ENCODE measurements at regions not wholly inside any gene's neighbourhood (a gene's known extent, or its start where the extent isn't known, plus 50 kb on each side); places are given as distances from the start of the nearest gene placed in this dataset.

GRCh38 chr12:93027041-93027440 lies 97.9 kb upstream of the EEA1 start:
- Histone ChIP-seq H3K9me2 (ENCODE audit: low read depth, low read length) (no peaks in the 10 kb centered on the region), H3K4me2 (ENCODE audit: low read length) (no peak overlapping the region), H3K36me3 (ENCODE audit: insufficient read depth, low read length) (no peaks in the 10 kb centered on the region), H3K9me3 (ENCODE audit: low read length) (no peaks in the 10 kb centered on the region), H3K4me1 (ENCODE audit: insufficient read depth, low read length, severe bottlenecking) (no peaks in the 10 kb centered on the region), H3K4me3 (ENCODE audit: low read depth, low read length, poor library complexity, severe bottlenecking) (no peak overlapping the region), H3F3A (ENCODE audit: insufficient read depth, low read length) (no peaks in the 10 kb centered on the region), H3K79me2 (ENCODE audit: insufficient read depth, low read length) (no peaks in the 10 kb centered on the region), H3K27me3 (ENCODE audit: insufficient read depth, low read length) (no peaks in the 10 kb centered on the region), H4K20me1 (ENCODE audit: insufficient read depth, low read length) (no peaks in the 10 kb centered on the region), H3K9ac (ENCODE audit: low read length) (no peak overlapping the region), H2AFZ (ENCODE audit: low read length) (no peak overlapping the region), H3K27ac (ENCODE audit: low read depth, low read length, poor library complexity, severe bottlenecking) (no peak overlapping the region)
- TF ChIP-seq EZH2 (IDR thresholded peaks at IDR 0.05; ENCODE audit: borderline replicate concordance, low read length) (no peak), CTCF (IDR thresholded peaks at IDR 0.05; ENCODE audit: low read length) (no peak)

GRCh38 chr12:93029091-93029490 lies 100.0 kb upstream of the EEA1 start:
- H3K27ac ChIP-seq (ENCODE audit: low read depth, low read length, poor library complexity, severe bottlenecking), result no peak overlapping the region
- no peak for TF ChIP-seq CTCF (IDR thresholded peaks at IDR 0.05; ENCODE audit: low read length)
- no peak for TF ChIP-seq EZH2 (IDR thresholded peaks at IDR 0.05; ENCODE audit: borderline replicate concordance, low read length)
- H3K27me3 ChIP-seq (ENCODE audit: insufficient read depth, low read length), result no peaks in the 10 kb centered on the region
- no peaks in the 10 kb centered on the region for H4K20me1 ChIP-seq (ENCODE audit: insufficient read depth, low read length)
- no peaks in the 10 kb centered on the region for H3K4me1 ChIP-seq (ENCODE audit: insufficient read depth, low read length, severe bottlenecking)
- H2AFZ ChIP-seq (ENCODE audit: low read length), result no peak overlapping the region
- no peaks in the 10 kb centered on the region for H3F3A ChIP-seq (ENCODE audit: insufficient read depth, low read length)
- H3K4me2 ChIP-seq (ENCODE audit: low read length), result no peak overlapping the region
- no peaks in the 10 kb centered on the region for H3K9me3 ChIP-seq (ENCODE audit: low read length)
- no peaks in the 10 kb centered on the region for H3K36me3 ChIP-seq (ENCODE audit: insufficient read depth, low read length)
- H3K9ac ChIP-seq (ENCODE audit: low read length), result no peak overlapping the region
- no peaks in the 10 kb centered on the region for H3K79me2 ChIP-seq (ENCODE audit: insufficient read depth, low read length)
- H3K4me3 ChIP-seq (ENCODE audit: low read depth, low read length, poor library complexity, severe bottlenecking), result no peak overlapping the region
- H3K9me2 ChIP-seq (ENCODE audit: low read depth, low read length), result no peaks in the 10 kb centered on the region

GRCh38 chr12:93031028-93031427 lies 101.9 kb upstream of the EEA1 start:
- no peaks in the 10 kb centered on the region for H3K9me3 ChIP-seq (ENCODE audit: low read length)
- H3K9me2 ChIP-seq (ENCODE audit: low read depth, low read length), result no peaks in the 10 kb centered on the region
- H3K79me2 ChIP-seq (ENCODE audit: insufficient read depth, low read length), result no peaks in the 10 kb centered on the region
- H3K9ac ChIP-seq (ENCODE audit: low read length), result no peak overlapping the region
- TF ChIP-seq EZH2 (IDR thresholded peaks at IDR 0.05; ENCODE audit: borderline replicate concordance, low read length) (no peak), CTCF (IDR thresholded peaks at IDR 0.05; ENCODE audit: low read length) (no peak)
- no peaks in the 10 kb centered on the region for H3K4me1 ChIP-seq (ENCODE audit: insufficient read depth, low read length, severe bottlenecking)
- no peak overlapping the region for H3K4me3 ChIP-seq (ENCODE audit: low read depth, low read length, poor library complexity, severe bottlenecking)
- no peaks in the 10 kb centered on the region for H4K20me1 ChIP-seq (ENCODE audit: insufficient read depth, low read length)
- no peaks in the 10 kb centered on the region for H3K27me3 ChIP-seq (ENCODE audit: insufficient read depth, low read length)
- no peaks in the 10 kb centered on the region for H3K36me3 ChIP-seq (ENCODE audit: insufficient read depth, low read length)
- no peak overlapping the region for H3K4me2 ChIP-seq (ENCODE audit: low read length)
- no peak overlapping the region for H3K27ac ChIP-seq (ENCODE audit: low read depth, low read length, poor library complexity, severe bottlenecking)
- no peak overlapping the region for H2AFZ ChIP-seq (ENCODE audit: low read length)
- no peaks in the 10 kb centered on the region for H3F3A ChIP-seq (ENCODE audit: insufficient read depth, low read length)
